A549 (cell line): ENCODE measurements at regions not wholly inside any gene's neighbourhood (a gene's known extent, or its start where the extent isn't known, plus 50 kb on each side); places are given as distances from the start of the nearest gene placed in this dataset.

ENCODE experiments used
- CTCF ChIP-seq: fragments of >200 bp; sonication (Bioruptor Twin); formaldehyde crosslinking; IDR thresholded peaks from 3 replicates; pipeline ENCODE4 v1.5.1; 2016
- JUN ChIP-seq, 2 experiments: fragments of >200 bp; sonication (Bioruptor Twin); formaldehyde crosslinking; IDR thresholded peaks; 2 replicates in 1 of 2; 3 replicates in 1 of 2; pipeline ENCODE4 v1.6.1; 2016 to 2017
- POLR2A ChIP-seq: IDR thresholded peaks from 2 replicates; pipeline ENCODE4 v1.6.1; 2012; ENCODE audit warnings: mild to moderate bottlenecking, low read length
- RCOR1 ChIP-seq: fragments of 150-350 bp; IDR thresholded peaks from 2 replicates; pipeline ENCODE4 v1.6.1; 2014; ENCODE audit warnings: antibody characterized with exemption, low read length, low read depth
- TF ChIP-seq, protein P1 (sequence below): fragments of 250-450 bp; sonication (Bioruptor Pico); IDR thresholded peaks from 2 replicates; pipeline ENCODE4 v1.5.0; 2020; ENCODE audit warnings: low read depth, mild to moderate bottlenecking, moderate library complexity
- TF ChIP-seq, protein P2 (sequence below): IDR thresholded peaks from 2 replicates; pipeline ENCODE4 v1.6.1; 2012
- TF ChIP-seq, protein P3 (sequence below): fragments of 200-600 bp; sonication (generic); IDR thresholded peaks from 2 replicates; pipeline ENCODE4 v1.6.1; 2016; ENCODE audit warnings: antibody characterized with exemption, mild to moderate bottlenecking, moderate library complexity

GRCh38 chr14:89058697-89059096, 234.2 kb downstream of the TTC8 start:
- TF ChIP-seq POLR2A (no peak), JUN (IDR thresholded peaks at IDR 0.05) (no peak), CTCF (no peak), RCOR1 (no peak)
- TF ChIP-seq, protein P1, sequence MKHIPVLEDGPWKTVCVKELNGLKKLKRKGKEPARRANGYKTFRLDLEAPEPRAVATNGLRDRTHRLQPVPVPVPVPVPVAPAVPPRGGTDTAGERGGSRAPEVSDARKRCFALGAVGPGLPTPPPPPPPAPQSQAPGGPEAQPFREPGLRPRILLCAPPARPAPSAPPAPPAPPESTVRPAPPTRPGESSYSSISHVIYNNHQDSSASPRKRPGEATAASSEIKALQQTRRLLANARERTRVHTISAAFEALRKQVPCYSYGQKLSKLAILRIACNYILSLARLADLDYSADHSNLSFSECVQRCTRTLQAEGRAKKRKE = no peak
- TF ChIP-seq, protein P2, sequence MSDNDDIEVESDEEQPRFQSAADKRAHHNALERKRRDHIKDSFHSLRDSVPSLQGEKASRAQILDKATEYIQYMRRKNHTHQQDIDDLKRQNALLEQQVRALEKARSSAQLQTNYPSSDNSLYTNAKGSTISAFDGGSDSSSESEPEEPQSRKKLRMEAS = no peak
- TF ChIP-seq, protein P3, sequence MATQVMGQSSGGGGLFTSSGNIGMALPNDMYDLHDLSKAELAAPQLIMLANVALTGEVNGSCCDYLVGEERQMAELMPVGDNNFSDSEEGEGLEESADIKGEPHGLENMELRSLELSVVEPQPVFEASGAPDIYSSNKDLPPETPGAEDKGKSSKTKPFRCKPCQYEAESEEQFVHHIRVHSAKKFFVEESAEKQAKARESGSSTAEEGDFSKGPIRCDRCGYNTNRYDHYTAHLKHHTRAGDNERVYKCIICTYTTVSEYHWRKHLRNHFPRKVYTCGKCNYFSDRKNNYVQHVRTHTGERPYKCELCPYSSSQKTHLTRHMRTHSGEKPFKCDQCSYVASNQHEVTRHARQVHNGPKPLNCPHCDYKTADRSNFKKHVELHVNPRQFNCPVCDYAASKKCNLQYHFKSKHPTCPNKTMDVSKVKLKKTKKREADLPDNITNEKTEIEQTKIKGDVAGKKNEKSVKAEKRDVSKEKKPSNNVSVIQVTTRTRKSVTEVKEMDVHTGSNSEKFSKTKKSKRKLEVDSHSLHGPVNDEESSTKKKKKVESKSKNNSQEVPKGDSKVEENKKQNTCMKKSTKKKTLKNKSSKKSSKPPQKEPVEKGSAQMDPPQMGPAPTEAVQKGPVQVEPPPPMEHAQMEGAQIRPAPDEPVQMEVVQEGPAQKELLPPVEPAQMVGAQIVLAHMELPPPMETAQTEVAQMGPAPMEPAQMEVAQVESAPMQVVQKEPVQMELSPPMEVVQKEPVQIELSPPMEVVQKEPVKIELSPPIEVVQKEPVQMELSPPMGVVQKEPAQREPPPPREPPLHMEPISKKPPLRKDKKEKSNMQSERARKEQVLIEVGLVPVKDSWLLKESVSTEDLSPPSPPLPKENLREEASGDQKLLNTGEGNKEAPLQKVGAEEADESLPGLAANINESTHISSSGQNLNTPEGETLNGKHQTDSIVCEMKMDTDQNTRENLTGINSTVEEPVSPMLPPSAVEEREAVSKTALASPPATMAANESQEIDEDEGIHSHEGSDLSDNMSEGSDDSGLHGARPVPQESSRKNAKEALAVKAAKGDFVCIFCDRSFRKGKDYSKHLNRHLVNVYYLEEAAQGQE = no peak
